PFSK-1 (cell line): ENCODE measurements at regions not wholly inside any gene's neighbourhood (a gene's known extent, or its start where the extent isn't known, plus 50 kb on each side); places are given as distances from the start of the nearest gene placed in this dataset.

Experiments used
- FOXP2 ChIP-seq: optimal IDR thresholded peaks from 2 replicates; pipeline ENCODE3; 2011; ENCODE audit warnings: borderline replicate concordance, control low read depth, inconsistent platforms; ENCODE audit not compliant: insufficient read depth; ENCODE audit errors: extremely low read length, extremely low read depth
- POLR2AphosphoS5 ChIP-seq: IDR thresholded peaks from 2 replicates; pipeline ENCODE4 v1.6.1; 2012; ENCODE audit warnings: low read depth, mild to moderate bottlenecking, control low read depth, low read length, moderate library complexity
- SIN3A ChIP-seq: IDR thresholded peaks from 2 replicates; pipeline ENCODE4 v1.6.1; 2012; ENCODE audit warnings: mild to moderate bottlenecking, low read length, moderate library complexity, borderline replicate concordance; ENCODE audit not compliant: insufficient read depth
- TAF1 ChIP-seq: IDR thresholded peaks from 2 replicates; pipeline ENCODE4 v1.6.1; 2012; ENCODE audit warnings: low read length, control low read depth, borderline replicate concordance; ENCODE audit not compliant: insufficient read depth
- TF ChIP-seq, protein P1 (sequence below), 2 experiments: IDR thresholded peaks; 2 replicates each; pipeline versions ENCODE4 v1.6.1 to v1.8.0; 2011 to 2012; ENCODE audit warnings: low read depth in 2 of 2, low read length in 2 of 2, control low read depth in 1 of 2, inconsistent platforms in 1 of 2, mild to moderate bottlenecking in 1 of 2, moderate library complexity in 1 of 2; ENCODE audit not compliant: insufficient read depth in 1 of 2

DNA sequence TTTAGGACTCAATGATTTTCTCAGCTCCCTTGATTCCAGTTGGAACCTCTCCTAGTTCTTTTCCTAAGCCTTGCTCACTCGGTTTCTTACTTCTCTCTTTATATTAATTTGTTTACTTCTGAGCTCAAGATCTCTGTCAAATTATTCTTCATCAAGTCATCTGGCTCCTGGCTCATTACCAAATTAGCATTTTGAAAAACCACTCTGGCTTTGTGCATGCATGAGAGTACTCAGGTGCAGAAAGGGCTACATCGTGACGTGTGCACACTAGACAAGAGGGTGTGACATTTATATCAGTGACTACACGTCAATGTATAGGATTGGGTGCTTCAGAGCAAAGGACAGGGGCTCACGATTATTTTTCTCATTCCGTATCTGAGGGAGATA, 645.7 kb upstream of the DPP6 start:
- TF ChIP-seq TAF1 (no peak), SIN3A (no peak), POLR2AphosphoS5 (no peak), FOXP2 (no peak)
- TF ChIP-seq, protein P1, sequence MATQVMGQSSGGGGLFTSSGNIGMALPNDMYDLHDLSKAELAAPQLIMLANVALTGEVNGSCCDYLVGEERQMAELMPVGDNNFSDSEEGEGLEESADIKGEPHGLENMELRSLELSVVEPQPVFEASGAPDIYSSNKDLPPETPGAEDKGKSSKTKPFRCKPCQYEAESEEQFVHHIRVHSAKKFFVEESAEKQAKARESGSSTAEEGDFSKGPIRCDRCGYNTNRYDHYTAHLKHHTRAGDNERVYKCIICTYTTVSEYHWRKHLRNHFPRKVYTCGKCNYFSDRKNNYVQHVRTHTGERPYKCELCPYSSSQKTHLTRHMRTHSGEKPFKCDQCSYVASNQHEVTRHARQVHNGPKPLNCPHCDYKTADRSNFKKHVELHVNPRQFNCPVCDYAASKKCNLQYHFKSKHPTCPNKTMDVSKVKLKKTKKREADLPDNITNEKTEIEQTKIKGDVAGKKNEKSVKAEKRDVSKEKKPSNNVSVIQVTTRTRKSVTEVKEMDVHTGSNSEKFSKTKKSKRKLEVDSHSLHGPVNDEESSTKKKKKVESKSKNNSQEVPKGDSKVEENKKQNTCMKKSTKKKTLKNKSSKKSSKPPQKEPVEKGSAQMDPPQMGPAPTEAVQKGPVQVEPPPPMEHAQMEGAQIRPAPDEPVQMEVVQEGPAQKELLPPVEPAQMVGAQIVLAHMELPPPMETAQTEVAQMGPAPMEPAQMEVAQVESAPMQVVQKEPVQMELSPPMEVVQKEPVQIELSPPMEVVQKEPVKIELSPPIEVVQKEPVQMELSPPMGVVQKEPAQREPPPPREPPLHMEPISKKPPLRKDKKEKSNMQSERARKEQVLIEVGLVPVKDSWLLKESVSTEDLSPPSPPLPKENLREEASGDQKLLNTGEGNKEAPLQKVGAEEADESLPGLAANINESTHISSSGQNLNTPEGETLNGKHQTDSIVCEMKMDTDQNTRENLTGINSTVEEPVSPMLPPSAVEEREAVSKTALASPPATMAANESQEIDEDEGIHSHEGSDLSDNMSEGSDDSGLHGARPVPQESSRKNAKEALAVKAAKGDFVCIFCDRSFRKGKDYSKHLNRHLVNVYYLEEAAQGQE (IDR thresholded peaks at IDR 0.05; ENCODE audit: insufficient read depth in 1 of 2, low read depth in 2 of 2, low read length in 2 of 2): no peak

DNA sequence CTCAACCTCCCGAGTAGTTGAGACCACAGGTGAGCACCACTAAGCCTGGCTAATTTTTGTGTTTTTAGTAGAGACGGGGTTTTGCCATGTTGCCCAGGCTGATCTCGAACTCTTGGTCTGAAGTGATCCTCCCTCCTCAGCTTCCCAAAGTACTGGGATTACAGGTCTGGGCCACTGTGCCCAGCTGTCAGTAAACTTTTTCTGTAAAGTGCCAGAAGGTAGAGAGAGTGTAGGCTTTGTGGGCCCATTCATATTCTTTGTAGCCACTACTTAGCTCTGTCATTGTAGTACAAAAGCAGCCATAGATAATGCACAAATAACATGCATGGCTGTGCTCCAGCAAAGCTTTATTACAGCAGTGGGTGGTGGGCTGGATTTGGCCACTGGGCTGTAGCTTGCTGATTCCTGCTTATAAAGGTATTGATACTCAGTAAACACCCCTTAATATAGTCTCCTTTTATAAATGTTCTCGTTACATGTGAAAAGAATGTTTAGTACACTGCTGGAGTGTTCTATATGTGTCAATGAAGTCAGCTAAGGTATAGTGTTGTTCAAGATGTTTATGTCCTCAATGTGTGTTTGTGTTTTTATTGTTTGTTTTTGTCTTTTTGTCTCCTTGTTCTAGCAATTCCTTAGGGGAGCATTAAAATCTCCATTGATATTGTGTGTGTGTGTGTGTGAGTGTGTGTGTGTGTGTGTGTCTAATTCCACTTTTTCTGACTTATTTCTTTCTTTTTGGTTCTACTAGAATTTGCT, 644.7 kb upstream of the DPP6 start:
- TF ChIP-seq FOXP2 (no peak), POLR2AphosphoS5 (no peak), TAF1 (no peak)
- TF ChIP-seq, protein P1 (IDR thresholded peaks at IDR 0.05; ENCODE audit: insufficient read depth in 1 of 2, low read depth in 2 of 2, low read length in 2 of 2): no peak

DNA sequence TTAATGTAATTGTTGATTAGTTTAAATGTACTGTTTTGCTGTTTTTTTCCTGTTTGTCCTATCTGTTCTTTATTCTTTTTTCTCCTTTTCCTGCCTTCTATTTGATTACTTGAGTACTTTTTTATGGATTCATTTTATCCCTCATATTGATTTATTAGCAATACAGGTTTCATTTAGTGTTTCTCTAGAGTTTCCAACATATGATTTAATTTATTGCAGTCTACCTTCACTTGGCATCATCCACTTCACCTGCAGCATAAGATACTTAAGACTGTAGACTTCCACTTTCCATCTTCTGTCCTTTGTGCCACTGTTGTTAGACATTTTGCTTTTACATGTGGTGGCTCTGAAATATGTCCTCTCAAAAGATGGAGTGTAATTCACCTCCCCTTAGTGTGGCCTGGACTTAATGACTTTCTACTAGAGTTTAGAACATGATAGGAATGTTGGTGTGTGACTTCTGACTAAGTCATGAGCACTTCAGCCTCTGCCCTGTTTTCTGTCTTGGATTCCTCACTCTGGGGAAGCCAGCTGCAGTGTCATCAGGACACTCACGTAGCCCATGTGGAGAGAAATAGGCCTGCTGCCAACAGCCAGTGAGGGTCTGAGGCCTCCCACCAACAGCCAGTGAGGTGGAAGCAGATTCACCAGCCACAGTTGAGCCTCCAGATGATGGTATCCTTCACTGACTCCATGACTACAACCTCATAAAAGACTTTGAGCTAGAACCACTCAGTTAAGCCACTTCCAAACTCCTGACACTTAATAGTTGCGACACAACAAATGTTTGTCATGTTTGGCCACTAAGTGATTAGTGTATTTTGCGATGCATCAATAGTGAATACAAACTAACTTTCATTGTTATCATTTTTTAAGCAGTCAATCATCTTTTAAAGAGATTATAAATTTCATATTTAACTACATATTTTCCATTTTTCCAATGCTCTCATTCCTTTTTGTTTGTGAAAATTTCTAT, 643.5 kb upstream of the DPP6 start:
- TF ChIP-seq TAF1 (no peak), FOXP2 (no peak), SIN3A (no peak), POLR2AphosphoS5 (no peak)
- TF ChIP-seq, protein P1 (IDR thresholded peaks at IDR 0.05; ENCODE audit: insufficient read depth in 1 of 2, low read depth in 2 of 2, low read length in 2 of 2): no peak

DNA sequence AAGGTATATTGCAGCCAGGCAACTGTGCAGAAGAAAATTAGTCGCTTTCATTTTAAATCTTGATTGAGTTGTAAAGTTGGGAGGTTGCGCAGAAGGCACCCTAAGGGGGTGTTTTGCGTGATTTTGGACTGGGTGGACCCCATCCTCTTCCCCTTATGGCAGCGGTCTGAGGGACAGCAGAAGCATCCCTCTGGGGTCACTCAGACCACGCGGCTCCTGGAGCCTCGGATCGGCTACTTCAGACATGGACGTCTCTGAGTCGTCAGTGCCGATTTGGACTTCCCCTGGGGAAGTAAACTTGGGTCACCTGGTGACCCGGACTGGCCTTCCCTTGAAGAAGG, 639.0 kb upstream of the DPP6 start:
- TF ChIP-seq SIN3A: no peak
- TF ChIP-seq FOXP2: no peak
- no peak for TF ChIP-seq TAF1
- no peak for TF ChIP-seq POLR2AphosphoS5
- TF ChIP-seq, protein P1 (IDR thresholded peaks at IDR 0.05; ENCODE audit: insufficient read depth in 1 of 2, low read depth in 2 of 2, low read length in 2 of 2): no peak
